ENCODE measurements at regions not wholly inside any gene's neighbourhood (a gene's known extent, or its start where the extent isn't known, plus 50 kb on each side); places are given as distances from the start of the nearest gene placed in this dataset.

GRCh38 chr18:1047406-1047805 lies 142.7 kb downstream of the ADCYAP1 start:
- Histone ChIP-seq H3K4me3 (no peak overlapping the region), H3K27ac (no peak overlapping the region)
- TF ChIP-seq CTCF (IDR thresholded peaks at IDR 0.05), result no peak
- DNase-seq (ENCODE audit: low spot score), result no peak

- no peak for DNase-seq (ENCODE audit: low spot score)
- no peak for TF ChIP-seq CTCF (IDR thresholded peaks at IDR 0.05)
- no peak overlapping the region for H3K4me3 ChIP-seq
- H3K27ac ChIP-seq, result no peak overlapping the region
Measured at GRCh38 chr18:1048032-1048431, 143.4 kb downstream of the ADCYAP1 start.

- Histone ChIP-seq H3K27ac (no peak overlapping the region), H3K4me3 (no peak overlapping the region)
- no peak for DNase-seq (ENCODE audit: low spot score)
- TF ChIP-seq CTCF (IDR thresholded peaks at IDR 0.05), result no peak
Measured at GRCh38 chr18:1049173-1049572, 144.5 kb downstream of the ADCYAP1 start.

GRCh38 chr18:1050012-1050657 lies 145.5 kb downstream of the ADCYAP1 start:
- no peak for DNase-seq (ENCODE audit: low spot score)
- TF ChIP-seq CTCF (IDR thresholded peaks at IDR 0.05), result no peak
- no peak overlapping the region for H3K27ac ChIP-seq
- no peak overlapping the region for H3K4me3 ChIP-seq

GRCh38 chr18:1052301-1052700 lies 147.6 kb downstream of the ADCYAP1 start:
- no peak for TF ChIP-seq CTCF (IDR thresholded peaks at IDR 0.05)
- no peak for DNase-seq (ENCODE audit: low spot score)

GRCh38 chr18:1053331-1054315 lies 149.0 kb downstream of the ADCYAP1 start:
- no peak overlapping the region for H3K4me3 ChIP-seq
- TF ChIP-seq CTCF (IDR thresholded peaks at IDR 0.05), result no peak
- no peak for DNase-seq (ENCODE audit: low spot score)
- H3K27ac ChIP-seq, result no peak overlapping the region

More at GRCh38 chr18:1052301-1052700, 147.6 kb downstream of the ADCYAP1 start:
- Histone ChIP-seq H3K27ac (no peak overlapping the region), H3K4me3 (no peak overlapping the region)
